Brain microvascular endothelial cell (primary cell): ENCODE measurements at regions not wholly inside any gene's neighbourhood (a gene's known extent, or its start where the extent isn't known, plus 50 kb on each side); places are given as distances from the start of the nearest gene placed in this dataset.

Experiments
- DNase-seq: peaks from one replicate; pipeline ENCODE4 v3.0.0-alpha.2; 2020
- H3K27ac ChIP-seq: fragments of 250-450 bp; sonication (Bioruptor Pico); 2 replicates; pipeline ENCODE4 v1.5.1; 2020; ENCODE audit warnings: mild to moderate bottlenecking, moderate library complexity
- H3K27me3 ChIP-seq: fragments of 250-450 bp; sonication (Bioruptor Pico); replicated peaks from 2 replicates; pipeline ENCODE4 v1.5.1; 2020; ENCODE audit warnings: mild to moderate bottlenecking
- H3K36me3 ChIP-seq: fragments of 250-450 bp; sonication (Bioruptor Pico); replicated peaks from 2 replicates; pipeline ENCODE4 v1.5.1; 2020; ENCODE audit warnings: mild to moderate bottlenecking
- H3K4me3 ChIP-seq: 2 replicates; pipeline ENCODE4 v1.5.1; 2011; ENCODE audit warnings: low read depth, mild to moderate bottlenecking, control low read depth, low read length, moderate library complexity
- CTCF ChIP-seq: IDR thresholded peaks from 2 replicates; pipeline ENCODE4 v1.5.1; 2011; ENCODE audit warnings: low read depth, mild to moderate bottlenecking, moderate library complexity, low read length, control low read depth, inconsistent platforms; ENCODE audit errors: missing control alignments
- in situ Hi-C: cut with HindIII; loops from 2 replicates; pipeline ENCODE4 v1.10.0; 2017; ENCODE audit warnings: low sequenced_read_pairs, low pct_ligation_motif_present

GRCh38 chr3:110901536-110901935 is 170.1 kb upstream of the NECTIN3 start:
- no peaks in the 10 kb centered on the region for H3K27me3 ChIP-seq
- TF ChIP-seq CTCF = no peak
- DNase-seq = no peak
- H3K4me3 ChIP-seq = no peak overlapping the region
- in situ Hi-C loops = no loop called here
- H3K27ac ChIP-seq = no peak overlapping the region
- H3K36me3 ChIP-seq = no peaks in the 10 kb centered on the region

- H3K27me3 ChIP-seq = no peaks in the 10 kb centered on the region
- no peak for TF ChIP-seq CTCF
- no peaks in the 10 kb centered on the region for H3K36me3 ChIP-seq
- in situ Hi-C loops = no loop called here
- no peak for DNase-seq
- H3K4me3 ChIP-seq = no peak overlapping the region
- no peak overlapping the region for H3K27ac ChIP-seq
Observed at GRCh38 chr3:110902453-110903085, 169.0 kb upstream of the NECTIN3 start.

- Histone ChIP-seq H3K27ac (no peak overlapping the region), H3K27me3 (no peaks in the 10 kb centered on the region), H3K4me3 (no peak overlapping the region), H3K36me3 (no peaks in the 10 kb centered on the region)
- in situ Hi-C loops = no loop called here
- TF ChIP-seq CTCF = no peak
- DNase-seq = no peak
Observed at GRCh38 chr3:110903771-110904519, 167.7 kb upstream of the NECTIN3 start.

GRCh38 chr3:110904520-110904890 is 167.1 kb upstream of the NECTIN3 start:
- no peak for DNase-seq

GRCh38 chr3:110905121-110905520 is 166.5 kb upstream of the NECTIN3 start:
- Histone ChIP-seq H3K36me3 (no peaks in the 10 kb centered on the region), H3K27me3 (no peaks in the 10 kb centered on the region), H3K27ac (no peak overlapping the region), H3K4me3 (no peak overlapping the region)
- DNase-seq = no peak
- in situ Hi-C loops = no loop called here
- no peak for TF ChIP-seq CTCF

More at GRCh38 chr3:110904520-110904890, 167.1 kb upstream of the NECTIN3 start:
- in situ Hi-C loops = no loop called here
- Histone ChIP-seq H3K4me3 (no peak overlapping the region), H3K27me3 (no peaks in the 10 kb centered on the region), H3K36me3 (no peaks in the 10 kb centered on the region), H3K27ac (no peak overlapping the region)
- no peak for TF ChIP-seq CTCF
